Fibroblast of the conjunctiva (primary cell): ENCODE measurements at regions not wholly inside any gene's neighbourhood (a gene's known extent, or its start where the extent isn't known, plus 50 kb on each side); places are given as distances from the start of the nearest gene placed in this dataset.

Experiments used
- DNase-seq: peaks from one replicate; pipeline ENCODE4 v3.0.0-alpha.2; 2010; ENCODE audit warnings: low read depth

GRCh38 chr10:117865945-117866344, 180.8 kb downstream of the RAB11FIP2 start:
- DNase-seq, result no peak

GRCh38 chr10:117868151-117868550, 178.6 kb downstream of the RAB11FIP2 start:
- DNase-seq, result no peak

DNA sequence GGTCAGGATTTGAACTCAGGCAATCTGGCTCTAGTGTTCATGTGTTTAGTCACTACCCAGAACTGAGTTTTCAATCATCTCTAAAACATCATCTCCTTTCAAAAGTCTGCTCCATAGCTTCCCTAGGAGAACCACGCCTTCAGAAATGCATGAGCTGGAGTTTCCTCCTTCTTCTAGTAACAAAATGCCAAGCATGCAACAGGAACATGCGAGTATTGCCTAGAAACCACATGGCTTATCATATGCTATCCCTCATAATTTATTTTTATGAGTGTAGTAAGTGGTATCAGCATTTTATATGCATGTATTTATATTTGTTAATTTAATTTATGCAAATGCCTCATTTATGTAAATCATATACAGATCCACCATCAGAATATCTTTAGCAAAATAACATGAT, 170.9 kb downstream of the RAB11FIP2 start:
- no peak for DNase-seq

DNA sequence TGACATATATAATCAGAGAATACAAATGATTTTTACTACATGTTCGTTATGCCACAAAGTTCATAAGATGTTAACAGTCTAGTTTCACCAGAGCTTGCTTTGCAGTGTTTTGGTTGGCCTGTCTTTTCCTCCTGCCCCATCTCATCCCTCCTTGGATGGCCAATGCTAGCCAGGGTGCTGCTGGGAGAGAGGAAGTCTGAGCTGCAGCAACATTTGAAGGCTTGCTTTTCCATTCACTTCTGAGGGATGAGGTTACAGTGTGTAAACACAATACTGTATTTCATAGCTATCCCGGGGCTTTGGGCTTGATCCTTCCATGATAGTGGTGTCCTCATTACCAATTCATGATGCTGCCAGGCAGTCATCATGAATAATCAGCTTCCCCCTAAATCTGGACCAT, 170.5 kb downstream of the RAB11FIP2 start:
- DNase-seq, result no peak

GRCh38 chr10:117878626-117879025, 168.1 kb downstream of the RAB11FIP2 start:
- DNase-seq, result no peak

DNA sequence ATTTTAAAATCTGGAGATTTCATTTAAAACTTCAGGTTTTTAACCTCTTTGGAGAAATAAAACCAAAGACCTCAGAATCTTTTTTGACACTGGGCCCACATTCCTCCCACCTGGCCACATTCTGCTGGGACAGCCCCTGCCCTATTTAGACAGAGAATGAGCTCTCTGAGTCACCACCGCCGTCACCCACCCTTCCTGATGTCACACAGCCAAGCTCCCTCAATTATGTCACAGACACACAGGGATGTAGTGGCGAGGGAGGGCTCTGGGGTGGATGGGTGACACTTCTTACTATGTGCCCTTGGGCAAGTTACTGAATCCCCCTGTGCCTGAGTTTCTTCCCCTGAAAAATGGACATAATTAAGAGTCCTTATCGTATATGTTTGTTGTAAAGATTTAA, 162.6 kb downstream of the RAB11FIP2 start:
- DNase-seq, result no peak

DNA sequence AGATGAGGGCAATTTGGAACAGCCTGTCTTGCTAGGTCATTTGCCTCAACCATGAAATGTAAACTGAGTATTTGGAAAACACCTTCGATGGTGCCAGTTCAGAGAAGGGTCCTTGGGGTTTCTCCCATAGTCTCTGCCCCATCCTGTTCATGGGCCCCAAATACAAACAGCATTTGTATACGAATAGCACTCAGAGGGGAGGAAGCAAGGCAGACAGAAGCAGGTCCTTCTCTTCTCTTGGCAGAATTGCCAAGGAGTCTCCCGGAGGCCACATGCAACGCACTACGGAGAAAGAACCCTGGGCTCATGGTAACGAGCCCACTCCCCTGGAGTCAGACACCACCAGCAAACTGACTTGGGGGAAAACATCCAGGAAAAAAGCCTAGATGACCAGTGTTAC, 162.1 kb downstream of the RAB11FIP2 start:
- no peak for DNase-seq

DNA sequence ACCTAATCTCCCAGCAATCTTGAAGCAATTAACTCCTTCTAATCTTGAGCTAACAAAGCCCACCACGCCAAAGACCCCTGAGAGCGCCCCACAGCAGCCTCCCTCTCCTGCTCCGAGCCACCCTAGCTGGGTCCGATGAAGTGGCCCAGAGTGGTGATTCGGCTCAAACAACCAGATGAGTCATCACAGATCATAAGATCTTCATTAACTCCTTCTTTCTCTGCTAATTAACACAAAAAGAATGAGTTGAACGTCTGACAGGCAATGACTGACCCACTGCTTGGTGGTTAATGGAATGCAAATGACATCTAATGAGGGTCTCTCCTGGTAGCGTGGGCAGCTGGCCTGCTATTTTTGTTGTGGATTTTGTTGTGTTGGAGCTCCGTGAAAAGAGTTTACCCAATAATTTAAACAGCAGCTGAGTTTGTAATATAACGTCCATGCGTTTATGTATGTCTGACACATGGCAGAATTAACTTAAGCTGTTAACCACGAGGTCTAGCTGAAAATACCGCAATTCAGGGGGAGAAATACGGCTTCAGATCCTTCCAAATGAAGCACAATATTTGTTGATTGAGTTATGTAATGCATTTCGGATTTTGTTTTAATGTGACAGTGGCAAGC, 161.4 kb downstream of the RAB11FIP2 start:
- DNase-seq, result no peak

GRCh38 chr10:117886766-117887165, 160.0 kb downstream of the RAB11FIP2 start:
- no peak for DNase-seq

DNA sequence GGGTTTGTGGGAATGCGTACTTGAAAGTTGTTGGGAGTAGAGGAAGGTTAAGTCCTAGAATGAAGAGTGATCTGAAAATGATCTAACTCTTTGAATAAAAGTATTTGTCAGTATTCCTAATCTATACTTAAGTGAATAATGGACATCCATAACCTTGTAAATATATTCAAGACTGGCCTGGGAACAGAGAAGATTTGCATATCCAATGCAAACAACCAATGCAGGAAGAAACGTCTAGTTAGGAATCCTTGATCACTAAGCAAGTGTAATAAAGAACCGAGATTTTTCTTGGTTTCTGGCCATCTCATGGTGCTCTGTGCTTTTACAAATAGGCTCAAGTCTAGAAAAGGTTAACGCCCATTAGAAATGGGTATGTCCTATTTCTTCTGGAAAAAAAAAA, 157.1 kb downstream of the RAB11FIP2 start:
- DNase-seq, result no peak

DNA sequence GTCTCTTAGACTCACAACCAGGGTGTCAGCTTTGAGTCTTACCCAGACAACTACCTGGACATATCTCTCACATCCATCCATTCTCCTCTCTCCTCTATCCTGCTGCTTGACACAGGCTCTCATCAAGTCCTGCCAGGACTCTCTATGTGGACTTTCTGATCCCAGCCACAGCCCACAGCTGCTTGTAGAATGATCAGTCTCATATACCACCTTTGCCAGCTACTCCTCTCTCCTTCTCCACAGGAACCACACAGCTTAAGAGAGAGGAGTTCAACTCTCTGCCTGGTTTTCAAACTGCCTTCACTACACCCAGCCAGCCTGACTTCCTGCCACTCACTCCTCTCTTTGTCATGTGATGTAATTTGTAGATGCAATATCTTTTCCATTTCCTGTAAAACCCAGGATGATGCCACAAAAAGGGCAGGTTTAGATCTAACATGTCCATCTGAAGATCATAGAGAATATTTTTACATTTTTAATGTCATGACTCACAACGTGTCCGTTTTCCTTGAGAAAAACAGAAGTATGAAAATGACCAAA, 154.0 kb downstream of the RAB11FIP2 start:
- DNase-seq, result no peak

GRCh38 chr10:117894339-117894738, 152.4 kb downstream of the RAB11FIP2 start:
- no peak for DNase-seq

DNA sequence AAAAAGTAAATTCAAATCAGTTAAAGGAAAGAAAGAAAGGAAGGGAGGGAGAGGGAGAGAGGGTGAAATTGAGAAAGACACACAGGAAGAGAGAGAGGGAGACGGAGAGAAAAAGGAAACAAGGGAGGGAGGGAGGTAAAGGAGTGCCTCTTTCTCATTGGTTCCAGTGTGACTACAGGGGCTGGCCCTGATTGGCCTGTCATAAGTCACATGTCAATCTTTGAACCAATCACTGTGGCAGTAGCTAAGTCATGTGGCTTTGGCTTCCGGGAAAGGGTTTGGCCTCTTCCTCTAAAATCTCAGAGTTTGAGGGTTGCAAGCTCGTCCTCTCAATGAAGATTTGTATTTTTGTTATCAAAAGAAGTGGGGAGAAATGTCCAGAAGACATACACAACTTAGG, 150.2 kb downstream of the RAB11FIP2 start:
- DNase-seq, result no peak

DNA sequence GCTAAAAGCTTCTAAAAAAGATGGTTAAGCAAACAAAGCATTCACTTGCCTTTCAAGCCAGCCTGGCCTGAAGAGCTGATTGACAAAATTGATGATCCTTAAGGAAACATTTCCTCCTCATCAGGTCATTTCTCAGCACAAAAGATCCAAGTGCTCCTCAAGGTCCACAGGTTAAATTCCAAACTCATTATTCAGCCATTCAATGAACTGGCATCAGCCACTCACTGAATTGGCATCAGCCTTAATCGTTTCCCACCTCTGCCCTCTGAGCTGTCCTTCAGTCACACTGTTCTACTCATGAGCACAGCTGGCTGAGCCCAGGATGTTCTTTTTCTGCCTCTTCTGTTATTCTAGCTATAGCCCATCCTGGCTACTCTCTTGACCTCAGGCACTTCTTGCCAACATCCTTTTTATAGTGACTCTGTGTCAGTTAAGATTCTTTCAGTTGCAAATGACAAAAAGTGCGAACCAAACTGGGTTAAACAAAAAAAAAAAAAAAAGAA, 147.5 kb downstream of the RAB11FIP2 start:
- no peak for DNase-seq

DNA sequence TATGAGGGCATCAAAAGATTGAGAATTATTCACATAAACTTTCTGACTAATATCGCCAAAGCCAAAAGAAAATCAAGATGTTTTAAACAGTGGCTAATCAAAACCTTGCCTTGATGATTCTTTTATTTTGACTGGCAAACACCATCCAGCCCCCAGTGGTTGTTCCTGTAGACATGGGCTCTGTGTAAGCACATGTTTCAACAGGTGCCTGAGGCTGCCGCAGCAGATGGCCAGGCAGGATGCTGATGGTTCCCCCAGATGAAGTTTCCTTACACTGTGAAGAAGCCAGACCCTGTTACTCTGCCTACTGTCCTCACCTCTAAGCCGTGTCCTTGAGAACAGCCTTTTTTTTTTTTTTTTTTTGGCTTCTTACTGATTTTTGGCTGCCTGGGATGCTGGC, 146.5 kb downstream of the RAB11FIP2 start:
- no peak for DNase-seq

- no peak for DNase-seq
These were observed 142.9 kb downstream of the RAB11FIP2 start for GRCh38 chr10:117903854-117904253.

- no peak for DNase-seq
These were observed 141.3 kb downstream of the RAB11FIP2 start for GRCh38 chr10:117905404-117905803.

GRCh38 chr10:117911684-117912083, 135.1 kb downstream of the RAB11FIP2 start:
- no peak for DNase-seq

GRCh38 chr10:117914334-117914733, 132.4 kb downstream of the RAB11FIP2 start:
- no peak for DNase-seq

GRCh38 chr10:117920956-117921355, 125.8 kb downstream of the RAB11FIP2 start:
- DNase-seq, result no peak

GRCh38 chr10:117921421-117921820, 125.3 kb downstream of the RAB11FIP2 start:
- no peak for DNase-seq

DNA sequence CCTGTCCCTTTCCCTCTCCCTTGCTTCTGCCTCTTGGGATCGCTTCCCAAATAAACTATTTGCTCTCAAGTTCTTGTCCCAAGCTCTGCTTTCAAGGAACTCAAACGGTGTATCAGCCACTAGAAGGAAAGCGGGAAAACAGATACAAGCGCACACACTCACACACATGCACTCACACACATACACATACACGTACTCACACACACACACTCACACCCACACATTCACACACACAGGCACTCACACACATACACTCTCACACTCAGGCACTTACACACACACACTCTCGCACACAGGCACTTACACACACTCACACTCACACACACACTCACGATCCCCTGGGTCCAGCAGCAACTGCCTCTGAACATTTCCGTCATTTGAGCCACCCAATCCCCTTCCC, 121.9 kb downstream of the RAB11FIP2 start:
- DNase-seq, result no peak

DNA sequence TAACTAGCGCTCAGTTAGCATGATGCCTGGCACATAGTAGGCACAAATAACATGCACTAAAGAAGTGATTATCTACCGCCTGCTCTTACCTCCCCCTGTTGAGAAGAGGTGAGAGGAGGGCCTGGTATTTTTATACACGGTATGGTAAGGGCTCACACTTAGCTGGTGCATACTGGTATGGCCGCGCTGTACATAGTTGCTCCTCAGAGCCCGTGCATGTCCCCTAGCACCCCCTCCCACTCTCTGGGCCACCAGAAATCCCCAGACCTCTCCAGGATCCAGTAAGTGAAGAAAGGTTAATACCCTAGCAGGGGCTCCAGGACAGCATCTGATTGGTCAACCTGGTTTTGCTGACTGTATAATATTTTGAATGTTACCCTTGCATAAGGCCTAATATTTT, 121.4 kb downstream of the RAB11FIP2 start:
- no peak for DNase-seq

GRCh38 chr10:117926491-117926890, 120.2 kb downstream of the RAB11FIP2 start:
- DNase-seq, result no peak
